Endothelial cell of umbilical vein (primary cell): ENCODE measurements at regions not wholly inside any gene's neighbourhood (a gene's known extent, or its start where the extent isn't known, plus 50 kb on each side); places are given as distances from the start of the nearest gene placed in this dataset.
"Not testable (repeated sequence)": the region's sequence is repeated elsewhere in the genome, so short reads cannot be mapped to it uniquely, and the experiment has no call there.

Experiments used
- BruUV-seq: library from RNA; stranded (reverse); fragments of 400-500 nt; replicated peaks from 2 replicates; lab custom pipeline; 2021; lab: Mats Ljungman, UMichigan
- CTCF ChIA-PET: fragments of 300-600, 350-600 bp; sonication (Branson Sonifier 250); formaldehyde crosslinking; loops from one replicate; lab custom pipeline; 2021; ENCODE audit warnings: antibody characterized with exemption, inconsistent platforms; lab: Charles Lee
- POLR2A ChIA-PET: fragments of 300-600, 350-600 bp; sonication (Branson Sonifier 250); formaldehyde crosslinking; loops from one replicate; lab custom pipeline; 2021; ENCODE audit warnings: antibody characterized with exemption, inconsistent platforms; lab: Charles Lee
- DNase-seq: peaks from one replicate; pipeline ENCODE4 v3.0.0-alpha.2; 2011; ENCODE audit warnings: low read depth, low spot score
- FAIRE-seq: peaks from 2 replicates; lab custom pipeline; 2011; peaks lifted over from hg19 to GRCh38; lab: Jason Lieb, UNC
- H2AFZ ChIP-seq: 2 replicates; pipeline ENCODE4 v1.6.0; 2012; ENCODE audit warnings: low read depth, low read length, control low read depth, inconsistent platforms
- H3K27ac ChIP-seq: 2 replicates; pipeline ENCODE4 v1.5.1; 2011; ENCODE audit warnings: low read depth, mild to moderate bottlenecking, control low read depth, low read length, moderate library complexity; ENCODE audit not compliant: insufficient read depth
- H3K27me3 ChIP-seq, 2 experiments: 2 replicates each; pipeline versions ENCODE4 v1.6.0 to v1.6.1; 2011; ENCODE audit warnings: low read length in 2 of 2, mixed read lengths in 1 of 2; ENCODE audit not compliant: control insufficient read depth in 2 of 2, insufficient read depth in 2 of 2
- H3K36me3 ChIP-seq, 2 experiments: 2 replicates in 1 of 2; 3 replicates in 1 of 2; pipeline ENCODE4 v1.5.1; 2011; ENCODE audit warnings: low read length in 2 of 2, mild to moderate bottlenecking in 1 of 2, moderate library complexity in 1 of 2; ENCODE audit not compliant: control insufficient read depth in 2 of 2, insufficient read depth in 2 of 2; ENCODE audit errors: extremely low read depth in 1 of 2
- H3K4me1 ChIP-seq: 3 replicates; pipeline ENCODE4 v1.5.1; 2011; ENCODE audit warnings: mild to moderate bottlenecking, low read length; ENCODE audit not compliant: control insufficient read depth, insufficient read depth; ENCODE audit errors: extremely low read depth
- H3K4me2 ChIP-seq: 2 replicates; pipeline ENCODE4 v1.6.1; 2011; ENCODE audit warnings: low read length, control low read depth, mixed read lengths; ENCODE audit not compliant: insufficient read depth
- H3K4me3 ChIP-seq, 3 experiments: fragments of 200-600 bp in 1 of 3; sonication (generic), shearing (Covaris generic) in 1 of 3; replicated peaks in 1 of 3; 2 replicates each; pipeline ENCODE4 v1.5.1; 2011 to 2016; ENCODE audit warnings: control low read depth in 3 of 3, low read length in 3 of 3, mild to moderate bottlenecking in 2 of 3, inconsistent platforms in 1 of 3, low read depth in 1 of 3, moderate library complexity in 1 of 3; ENCODE audit not compliant: insufficient read depth in 1 of 3
- H3K79me2 ChIP-seq: 2 replicates; pipeline ENCODE4 v1.6.0; 2012; ENCODE audit warnings: low read length, inconsistent platforms; ENCODE audit not compliant: control insufficient read depth, insufficient read depth
- H3K9ac ChIP-seq: replicated peaks from 2 replicates; pipeline ENCODE3; 2011; ENCODE audit warnings: low read length, control low read depth; ENCODE audit not compliant: insufficient read depth; ENCODE audit errors: extremely low read depth
- H3K9me1 ChIP-seq: replicated peaks from 3 replicates; pipeline ENCODE4 v1.6.0; 2011; ENCODE audit warnings: mild to moderate bottlenecking, low read length; ENCODE audit not compliant: control insufficient read depth, insufficient read depth; ENCODE audit errors: extremely low read depth
- H3K9me3 ChIP-seq: replicated peaks from 2 replicates; pipeline ENCODE4 v1.5.1; 2012; ENCODE audit warnings: low read length, inconsistent platforms; ENCODE audit not compliant: control insufficient read depth, insufficient read depth
- H4K20me1 ChIP-seq: replicated peaks from 2 replicates; pipeline ENCODE3; 2011; ENCODE audit warnings: mild to moderate bottlenecking, low read length; ENCODE audit not compliant: control insufficient read depth, insufficient read depth; ENCODE audit errors: extremely low read depth
- EZH2 ChIP-seq: IDR thresholded peaks from 2 replicates; pipeline ENCODE4 v1.6.1; 2012; ENCODE audit warnings: borderline replicate concordance, low read depth, mild to moderate bottlenecking, moderate library complexity, low read length, inconsistent platforms; ENCODE audit not compliant: severe bottlenecking
- FOS ChIP-seq: IDR thresholded peaks from 2 replicates; pipeline ENCODE4 v1.6.1; 2011; ENCODE audit warnings: mild to moderate bottlenecking, low read length, moderate library complexity, borderline replicate concordance; ENCODE audit not compliant: insufficient read depth
- JUN ChIP-seq: IDR thresholded peaks from 2 replicates; pipeline ENCODE4 v1.6.1; 2011; ENCODE audit warnings: borderline replicate concordance, low read depth; ENCODE audit not compliant: insufficient read length, insufficient read depth
- MAX ChIP-seq: IDR thresholded peaks from 2 replicates; pipeline ENCODE4 v1.6.1; 2011; ENCODE audit not compliant: insufficient read depth, insufficient read length
- POLR2A ChIP-seq: IDR thresholded peaks from 2 replicates; pipeline ENCODE4 v1.6.1; 2012; ENCODE audit warnings: low read depth, mild to moderate bottlenecking, control low read depth, low read length
- POLR2AphosphoS5 ChIP-seq: IDR thresholded peaks from 2 replicates; pipeline ENCODE4 v1.6.1; 2012; ENCODE audit warnings: low read depth, mild to moderate bottlenecking, control low read depth, low read length, moderate library complexity; ENCODE audit not compliant: insufficient read depth
- dilution Hi-C: fragments of 300-500 bp; cut with MboI; formaldehyde crosslinking; loops from one replicate; pipeline ENCODE4 v1.15.0; 2019; ENCODE audit warnings: low sequenced_read_pairs; ENCODE audit not compliant: extremely low pct_ligation_motif_present
- intact Hi-C: fragments of 100-400 bp; cut with micrococcal nuclease; formaldehyde crosslinking; loops from one replicate; pipeline ENCODE4 v1.10.0; 2022

DNA sequence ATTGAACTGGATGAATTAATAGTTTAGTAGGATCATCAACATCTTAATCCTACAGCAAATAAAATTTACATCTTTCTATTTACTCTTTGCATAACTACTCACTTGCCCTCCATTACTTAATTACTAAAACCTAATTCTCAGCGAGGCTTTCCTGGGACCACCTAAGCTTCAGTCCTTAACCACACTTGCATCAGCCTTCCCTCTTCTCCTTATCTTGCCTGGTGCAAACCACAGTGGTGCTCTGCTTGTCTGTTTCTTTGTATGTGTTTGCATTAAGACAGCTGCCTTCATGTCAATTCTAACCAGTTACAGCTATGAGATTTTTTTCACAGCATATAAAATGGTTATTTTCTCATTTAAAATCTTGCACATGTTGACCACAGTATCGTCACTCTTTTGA lies 72.6 kb upstream of the ZNF92 start:
- no TSS peak for BruUV-seq

GRCh38 chr7:65295409-65295808 lies 78.2 kb upstream of the ZNF92 start:
- no peaks in the 10 kb centered on the region for H3K9me1 ChIP-seq
- dilution Hi-C loops: no loop called here
- no TSS peak for BruUV-seq
- DNase-seq: no peak
- intact Hi-C loops: no loop called here
- no peaks in the 10 kb centered on the region for H3K27me3 ChIP-seq
- ChIA-PET POLR2A (no interaction called here), CTCF (interaction anchor here (1.1 kb wide), 1 partner anchor 12 kb away, joined by 3 read pairs; no protein-coding TSS in a partner anchor)
- no peak for FAIRE-seq
- H3K4me1 ChIP-seq: no peaks in the 10 kb centered on the region
- no peak overlapping the region for H3K4me2 ChIP-seq
- no peaks in the 10 kb centered on the region for H3K79me2 ChIP-seq
- no peak overlapping the region for H2AFZ ChIP-seq
- H4K20me1 ChIP-seq: no peaks in the 10 kb centered on the region
- H3K27ac ChIP-seq: no peak overlapping the region
- H3K36me3 ChIP-seq: no peaks in the 10 kb centered on the region
- H3K4me3 ChIP-seq: no peak overlapping the region
- no peak for TF ChIP-seq MAX
- TF ChIP-seq POLR2A: no peak
- TF ChIP-seq FOS: no peak
- no peak for TF ChIP-seq POLR2AphosphoS5
- no peak for TF ChIP-seq EZH2
- no peak for TF ChIP-seq JUN
- no peak overlapping the region for H3K9ac ChIP-seq
- no peaks in the 10 kb centered on the region for H3K9me3 ChIP-seq

More for the DNA sequence above, 72.6 kb upstream of the ZNF92 start:
- H3K9me3 ChIP-seq: no peaks in the 10 kb centered on the region
- no peaks in the 10 kb centered on the region for H3K9me1 ChIP-seq
- H4K20me1 ChIP-seq: no peaks in the 10 kb centered on the region
- no peak overlapping the region for H3K4me2 ChIP-seq
- dilution Hi-C loops: no loop called here
- TF ChIP-seq POLR2A (no peak), FOS (no peak), MAX (no peak), JUN (no peak)
- no peak overlapping the region for H3K9ac ChIP-seq
- no peaks in the 10 kb centered on the region for H3K79me2 ChIP-seq
- POLR2A ChIA-PET: no interaction called here
- no peak overlapping the region for H3K4me3 ChIP-seq
- no peak for FAIRE-seq
- no peak overlapping the region for H2AFZ ChIP-seq
- H3K27ac ChIP-seq: no peak overlapping the region
- H3K27me3 ChIP-seq: peaks cover 0 to 1% of the 10 kb centered on the region in 2 experiments
- intact Hi-C loops: no loop called here
- no peaks in the 10 kb centered on the region for H3K4me1 ChIP-seq
- no peak for DNase-seq
- CTCF ChIA-PET: interaction anchor here (1.2 kb wide), 2 partner anchors 15 to 85 kb away, joined by 3 to 4 read pairs; no protein-coding TSS in a partner anchor
- no peaks in the 10 kb centered on the region for H3K36me3 ChIP-seq

GRCh38 chr7:65290340-65290739 lies 83.3 kb upstream of the ZNF92 start:
- FAIRE-seq, POLR2A ChIA-PET, BruUV-seq, H4K20me1 ChIP-seq, H3K9ac ChIP-seq, H3K4me3 ChIP-seq, H3K36me3 ChIP-seq, H3K9me1 ChIP-seq, CTCF ChIA-PET, dilution Hi-C loops, H3K9me3 ChIP-seq, intact Hi-C loops, H3K79me2 ChIP-seq, H3K27ac ChIP-seq, H3K4me2 ChIP-seq, H3K4me1 ChIP-seq, H2AFZ ChIP-seq, H3K27me3 ChIP-seq, DNase-seq: not testable (repeated sequence)
